Esophagus (tissue), 2 donors: ENCODE measurements at regions not wholly inside any gene's neighbourhood (a gene's known extent, or its start where the extent isn't known, plus 50 kb on each side); places are given as distances from the start of the nearest gene placed in this dataset.

Source experiments
- H3K27ac ChIP-seq, 2 donors: one replicate each; pipeline ENCODE4 v1.5.1; 2013; ENCODE audit warnings: low read depth in 2 of 2, mild to moderate bottlenecking in 2 of 2, inconsistent platforms in 1 of 2, low read length in 1 of 2, moderate library complexity in 1 of 2
- H3K27me3 ChIP-seq, 2 donors: one replicate each; pipeline ENCODE4 v1.6.1; 2013; ENCODE audit warnings: low read length in 2 of 2, control low read depth in 1 of 2, mild to moderate bottlenecking in 1 of 2; ENCODE audit not compliant: insufficient read depth in 2 of 2, control insufficient read depth in 1 of 2
- H3K36me3 ChIP-seq, 2 donors: one replicate each; pipeline ENCODE4 v1.6.1; 2013; ENCODE audit warnings: low read length in 1 of 2; ENCODE audit not compliant: control insufficient read depth in 2 of 2, insufficient read depth in 2 of 2
- H3K4me1 ChIP-seq, 2 donors: one replicate each; pipeline ENCODE4 v1.6.1; 2013; ENCODE audit warnings: low read length in 1 of 2; ENCODE audit not compliant: control insufficient read depth in 2 of 2, insufficient read depth in 2 of 2
- H3K4me3 ChIP-seq, 2 donors: one replicate each; pipeline ENCODE4 v1.5.1; 2013; ENCODE audit warnings: low read length in 2 of 2, mild to moderate bottlenecking in 2 of 2, low read depth in 1 of 2, moderate library complexity in 1 of 2
- H3K9me3 ChIP-seq, 2 donors: one replicate each; pipeline ENCODE4 v1.6.1; 2013; ENCODE audit warnings: mild to moderate bottlenecking in 2 of 2, low read depth in 1 of 2, low read length in 1 of 2, moderate library complexity in 1 of 2; ENCODE audit not compliant: control insufficient read depth in 2 of 2, insufficient read depth in 1 of 2
- WGBS, 2 donors: extraction: QIAGEN DNeasy Blood & Tissue Kit; methylation state at CpG; one replicate each; pipeline ENCODE4 v1.1.7; 2013; 5-methylcytosine and 5-hydroxymethylcytosine counted together
- donor health status: healthy with polysubstance abuse.
- donor health status: Bipolar disorder and iron deficiency.

DNA sequence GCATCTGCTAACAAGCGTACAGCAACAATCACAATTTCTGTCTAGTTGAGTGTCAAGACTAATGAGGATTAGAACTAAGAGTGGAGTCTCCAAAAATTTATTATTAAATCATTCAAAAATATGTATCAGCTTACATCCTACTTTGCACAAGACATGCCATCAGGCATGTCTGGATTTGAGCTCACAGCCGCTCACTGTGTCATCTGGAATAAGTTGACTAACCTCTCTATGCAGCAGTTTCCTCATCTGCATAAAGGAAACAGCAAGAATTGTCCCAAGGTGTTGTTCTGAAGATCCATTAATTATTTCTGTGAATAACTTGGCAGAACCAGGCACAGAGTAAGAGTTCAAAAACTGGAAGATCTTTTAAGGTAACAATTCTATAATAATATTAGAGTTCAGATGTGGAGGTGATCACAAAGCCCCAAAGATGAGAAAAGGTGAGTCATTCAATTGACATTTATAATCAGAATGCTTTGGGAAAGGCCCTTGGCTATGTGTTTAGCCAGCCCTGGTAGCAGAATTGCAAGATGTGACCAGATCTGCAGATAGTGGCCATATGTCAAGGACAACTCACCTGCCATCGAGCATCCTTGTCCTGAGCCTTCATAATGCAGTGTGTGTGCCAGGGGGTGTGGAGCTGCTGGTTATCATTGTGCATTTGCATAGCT, 264.0 kb downstream of the FOXA2 start:
- Histone ChIP-seq H3K27me3 (no peaks in the 10 kb centered on the region), H3K4me3 (no peak overlapping the region), H3K4me1 (peaks cover 0 to 3% of the 10 kb centered on the region in 2 donors), H3K27ac (no peak overlapping the region), H3K9me3 (no peaks in the 10 kb centered on the region), H3K36me3 (no peaks in the 10 kb centered on the region)
- 55 to 65% methylated on average over 3 of the region's 3 CpGs for WGBS, 2 donors

GRCh38 chr20:22315771-22316170, 268.6 kb downstream of the FOXA2 start:
- WGBS, 2 donors, result 79% methylated on average over 5 of the region's 5 CpGs

DNA sequence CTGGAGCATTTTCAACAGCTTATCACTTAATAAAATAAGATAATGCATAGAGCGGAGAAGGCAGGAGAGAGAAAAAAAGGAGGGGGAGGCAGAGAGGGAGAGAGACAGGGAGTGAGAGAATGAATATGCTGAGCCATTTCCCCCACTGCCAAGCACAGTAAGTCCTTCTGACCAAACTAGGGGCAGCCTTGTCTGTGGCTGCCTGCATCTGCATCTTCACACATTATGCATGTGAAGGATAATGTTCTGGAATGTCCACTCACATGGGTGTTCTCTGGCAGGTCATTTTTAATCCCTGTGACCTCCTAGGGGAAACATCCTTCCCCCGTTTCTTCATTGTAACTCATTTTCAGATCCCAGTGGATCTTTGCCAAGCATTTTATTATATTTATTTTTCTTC, 269.3 kb downstream of the FOXA2 start:
- WGBS, 2 donors, result 65 to 68% methylated on average over 2 of the region's 2 CpGs

More at GRCh38 chr20:22315771-22316170, 268.6 kb downstream of the FOXA2 start:
- Histone ChIP-seq H3K4me3 (no peak overlapping the region), H3K27me3 (no peaks in the 10 kb centered on the region), H3K36me3 (no peaks in the 10 kb centered on the region), H3K9me3 (no peaks in the 10 kb centered on the region), H3K4me1 (no peaks in the 10 kb centered on the region), H3K27ac (no peak overlapping the region)

DNA sequence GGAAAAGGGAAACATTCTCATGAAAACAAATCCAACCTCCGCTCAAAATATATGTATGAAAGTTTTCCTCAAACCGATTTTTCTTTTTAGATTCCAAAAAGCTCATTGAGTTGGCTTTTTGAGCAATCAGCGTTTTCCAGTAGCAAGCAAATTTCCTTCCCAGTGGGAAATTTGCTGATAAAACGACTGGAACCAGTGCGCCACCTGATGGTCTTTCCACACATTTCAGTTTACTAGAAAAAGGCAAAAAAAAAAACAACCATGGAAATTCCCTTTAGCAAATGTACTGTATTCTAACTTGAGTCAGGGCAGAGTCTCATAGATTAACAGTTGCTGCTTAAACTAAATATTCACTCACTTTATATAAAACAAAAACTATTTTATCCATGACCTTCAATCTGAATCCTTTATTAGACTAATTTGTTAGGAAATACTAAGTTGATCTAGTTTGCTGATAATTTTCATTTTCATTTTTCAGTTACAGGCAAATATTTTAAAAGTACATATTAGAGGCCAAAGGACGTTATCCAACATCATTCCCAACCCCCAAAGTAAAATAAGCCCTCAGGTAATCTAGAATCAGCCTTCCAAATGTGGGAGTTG, 271.5 kb downstream of the FOXA2 start:
- H3K4me1 ChIP-seq, result no peaks in the 10 kb centered on the region
- H3K36me3 ChIP-seq, result no peaks in the 10 kb centered on the region
- 3 to 4% methylated on average over 6 of the region's 6 CpGs for WGBS, 2 donors
- H3K27ac ChIP-seq, result no peak overlapping the region
- no peaks in the 10 kb centered on the region for H3K9me3 ChIP-seq
- no peaks in the 10 kb centered on the region for H3K27me3 ChIP-seq
- no peak overlapping the region for H3K4me3 ChIP-seq

More for the DNA sequence above, 269.3 kb downstream of the FOXA2 start:
- Histone ChIP-seq H3K27ac (no peak overlapping the region), H3K4me3 (no peak overlapping the region), H3K9me3 (no peaks in the 10 kb centered on the region), H3K4me1 (no peaks in the 10 kb centered on the region), H3K27me3 (no peaks in the 10 kb centered on the region), H3K36me3 (no peaks in the 10 kb centered on the region)

DNA sequence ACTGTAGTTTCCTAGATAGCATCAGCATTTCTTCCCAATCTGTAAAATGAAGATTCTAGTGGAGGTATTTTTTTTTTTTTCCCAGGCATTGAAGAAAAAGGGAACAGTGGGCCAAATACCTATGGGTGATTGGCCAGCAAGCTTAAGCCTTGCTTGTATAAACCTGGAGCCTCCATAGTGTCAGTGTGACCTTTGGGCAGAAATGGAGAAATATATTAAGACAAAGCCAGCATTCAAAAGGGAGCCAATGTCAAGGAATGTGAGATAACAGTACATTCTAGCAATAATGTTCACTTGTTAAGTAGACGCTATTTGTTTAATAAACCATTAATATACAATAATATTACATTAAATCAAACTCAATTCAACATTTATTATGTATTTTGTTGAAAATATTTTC, 275.4 kb downstream of the FOXA2 start:
- WGBS, 2 donors, result 81 to 83% methylated on average over 1 of the region's 1 CpG
- Histone ChIP-seq H3K27me3 (no peaks in the 10 kb centered on the region), H3K4me3 (no peak overlapping the region), H3K27ac (no peak overlapping the region), H3K9me3 (peaks cover 0 to 2% of the 10 kb centered on the region in 2 donors), H3K36me3 (no peaks in the 10 kb centered on the region), H3K4me1 (peaks cover 0 to 2% of the 10 kb centered on the region in 2 donors)

DNA sequence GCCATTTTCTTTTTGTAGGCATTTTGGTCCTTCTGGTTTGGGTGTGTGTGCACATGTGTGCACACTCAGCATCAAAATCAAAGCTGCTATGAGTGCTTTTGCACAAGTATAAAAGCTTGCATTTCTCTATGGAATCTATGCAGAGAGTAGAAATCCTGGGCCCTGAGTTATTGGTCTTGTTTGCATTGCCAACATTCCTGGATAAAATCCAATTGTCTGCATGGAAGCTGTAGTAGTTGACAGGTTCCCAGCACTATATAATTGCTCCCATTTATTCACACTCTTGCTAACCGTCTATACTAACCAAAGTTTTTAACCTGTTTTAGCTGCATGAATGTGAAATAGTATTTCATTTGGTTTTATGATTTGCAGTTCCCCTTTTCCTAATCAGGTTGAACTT, 277.0 kb downstream of the FOXA2 start:
- no peak overlapping the region for H3K27ac ChIP-seq
- H3K4me1 ChIP-seq, result peaks cover 0 to 2% of the 10 kb centered on the region in 2 donors
- H3K9me3 ChIP-seq, result peaks cover 0 to 2% of the 10 kb centered on the region in 2 donors
- H3K27me3 ChIP-seq, result no peaks in the 10 kb centered on the region
- no peaks in the 10 kb centered on the region for H3K36me3 ChIP-seq
- 18 to 32% methylated on average over 1 of the region's 1 CpG for WGBS, 2 donors
- no peak overlapping the region for H3K4me3 ChIP-seq

GRCh38 chr20:22305381-22305780, 279.0 kb downstream of the FOXA2 start:
- 67 to 80% methylated on average over 2 of the region's 2 CpGs for WGBS, 2 donors
- Histone ChIP-seq H3K4me3 (no peak overlapping the region), H3K27ac (no peak overlapping the region), H3K4me1 (peaks cover 0 to 2% of the 10 kb centered on the region in 2 donors), H3K36me3 (no peaks in the 10 kb centered on the region), H3K9me3 (peaks cover 0 to 2% of the 10 kb centered on the region in 2 donors), H3K27me3 (no peaks in the 10 kb centered on the region)

GRCh38 chr20:22303523-22303922, 280.8 kb downstream of the FOXA2 start:
- H3K9me3 ChIP-seq, result peaks cover 0 to 2% of the 10 kb centered on the region in 2 donors
- no peak overlapping the region for H3K4me3 ChIP-seq
- 52 to 75% methylated on average over 3 of the region's 3 CpGs for WGBS, 2 donors
- no peak overlapping the region for H3K27ac ChIP-seq
- peaks cover 0 to 2% of the 10 kb centered on the region in 2 donors for H3K4me1 ChIP-seq
- H3K27me3 ChIP-seq, result no peaks in the 10 kb centered on the region
- no peaks in the 10 kb centered on the region for H3K36me3 ChIP-seq

- 91 to 93% methylated on average over 2 of the region's 2 CpGs for WGBS, 2 donors
- H3K36me3 ChIP-seq, result no peaks in the 10 kb centered on the region
- no peaks in the 10 kb centered on the region for H3K27me3 ChIP-seq
- peaks cover 0 to 2% of the 10 kb centered on the region in 2 donors for H3K9me3 ChIP-seq
- no peak overlapping the region for H3K4me3 ChIP-seq
- no peak overlapping the region for H3K27ac ChIP-seq
- H3K4me1 ChIP-seq, result peaks cover 0 to 2% of the 10 kb centered on the region in 2 donors
These were observed 282.3 kb downstream of the FOXA2 start for GRCh38 chr20:22302039-22302438.

- WGBS, 2 donors, result 68 to 78% methylated on average over 4 of the region's 4 CpGs
These were observed 290.5 kb downstream of the FOXA2 start for GRCh38 chr20:22293886-22294285.

More at GRCh38 chr20:22293886-22294285, 290.5 kb downstream of the FOXA2 start:
- Histone ChIP-seq H3K36me3 (no peaks in the 10 kb centered on the region), H3K27me3 (no peaks in the 10 kb centered on the region), H3K4me1 (peaks cover 0 to 9% of the 10 kb centered on the region in 2 donors), H3K9me3 (no peaks in the 10 kb centered on the region), H3K27ac (no peak overlapping the region), H3K4me3 (no peak overlapping the region)
